KG1 (cell line): ENCODE measurements at regions not wholly inside any gene's neighbourhood (a gene's known extent, or its start where the extent isn't known, plus 50 kb on each side); places are given as distances from the start of the nearest gene placed in this dataset.
A peak's percentile ranks its signal among the peaks of the same experiment; 100 is the strongest.

ENCODE experiments used
- DNase-seq: peaks from one replicate; lab custom pipeline; 2025; lab: John Stamatoyannopoulos, UW

- no peak for DNase-seq
These were observed 515.7 kb upstream of the PROK2 start for GRCh38 chr3:72300621-72301020.

DNA sequence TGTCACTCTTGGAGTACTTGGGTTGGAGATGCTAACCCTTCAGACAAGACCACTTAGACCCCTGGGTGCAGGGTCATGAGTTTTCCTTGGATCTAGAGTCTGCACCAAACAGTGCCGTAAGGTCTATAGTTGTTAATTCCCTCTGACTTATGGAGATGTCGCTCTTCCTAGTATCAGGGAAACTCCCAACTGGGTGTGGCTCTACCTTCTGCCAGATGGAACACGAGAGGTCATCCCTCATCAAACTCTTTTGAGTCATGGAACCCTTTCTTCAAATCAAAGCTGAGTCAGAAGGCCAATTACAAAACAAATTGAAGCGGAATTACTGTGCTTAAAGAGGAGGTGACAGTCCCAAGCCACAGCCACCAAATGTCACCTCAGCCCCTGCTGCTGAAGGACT is 514.9 kb upstream of the PROK2 start:
- no peak for DNase-seq

- DNase-seq, result no peak
These were observed 514.4 kb upstream of the PROK2 start for GRCh38 chr3:72299321-72299802.

- no peak for DNase-seq
These were observed 513.5 kb upstream of the PROK2 start for GRCh38 chr3:72298201-72299152.

- DNase-seq, result no peak
These were observed 512.5 kb upstream of the PROK2 start for GRCh38 chr3:72297481-72297880.

DNA sequence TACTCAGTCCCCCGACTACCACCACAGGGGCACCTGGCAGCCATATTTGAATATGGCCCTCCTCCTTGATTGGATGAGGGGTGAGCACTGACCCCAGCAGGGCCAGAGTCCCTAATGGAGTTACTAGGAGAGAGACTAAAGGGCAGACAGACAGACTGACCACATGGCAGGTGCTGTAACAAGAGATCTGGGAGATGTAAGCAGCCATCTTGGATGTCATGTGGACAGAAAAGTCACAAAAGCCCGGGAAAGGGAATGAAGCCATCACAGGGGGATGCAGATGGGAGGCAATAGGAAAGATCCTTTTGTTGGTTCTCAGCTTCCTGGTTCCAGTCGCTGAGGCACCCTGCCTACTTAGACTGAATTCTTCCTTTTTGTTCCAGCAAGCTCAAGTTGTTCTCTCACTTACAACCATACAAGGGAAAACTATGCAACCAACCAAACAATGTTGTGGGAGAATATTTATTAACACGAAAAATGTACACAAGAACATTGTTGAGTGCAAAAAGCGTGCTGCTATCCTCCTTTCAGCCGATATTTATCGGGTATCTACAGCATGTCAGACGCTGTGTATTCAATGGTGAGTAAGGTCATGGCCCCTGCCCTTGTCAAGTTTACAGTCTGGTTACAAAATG is 511.6 kb upstream of the PROK2 start:
- no peak for DNase-seq

DNA sequence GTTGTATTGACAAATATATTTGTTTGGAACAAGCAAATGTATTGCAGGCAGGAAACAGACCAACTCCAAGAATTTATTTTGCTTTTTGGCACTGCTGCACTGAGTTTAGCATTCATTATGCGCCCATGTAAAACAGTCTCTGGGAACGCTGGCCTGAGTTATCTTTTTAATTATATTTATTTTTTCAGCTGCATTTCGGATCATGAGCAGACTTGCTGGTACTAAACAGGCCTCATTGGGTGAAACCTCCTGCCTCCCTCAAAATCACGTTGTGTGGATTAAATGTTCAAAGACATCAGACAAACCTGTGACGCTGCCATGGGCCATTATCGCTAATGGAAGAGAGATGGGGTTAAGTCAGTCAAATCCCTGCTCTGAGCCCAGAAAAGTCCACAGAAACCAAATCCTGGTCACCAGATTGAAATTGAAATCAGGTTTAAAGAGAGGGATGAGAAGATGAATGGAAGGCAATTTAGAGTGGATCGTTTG is 511.1 kb upstream of the PROK2 start:
- DNase-seq, result no peak

DNA sequence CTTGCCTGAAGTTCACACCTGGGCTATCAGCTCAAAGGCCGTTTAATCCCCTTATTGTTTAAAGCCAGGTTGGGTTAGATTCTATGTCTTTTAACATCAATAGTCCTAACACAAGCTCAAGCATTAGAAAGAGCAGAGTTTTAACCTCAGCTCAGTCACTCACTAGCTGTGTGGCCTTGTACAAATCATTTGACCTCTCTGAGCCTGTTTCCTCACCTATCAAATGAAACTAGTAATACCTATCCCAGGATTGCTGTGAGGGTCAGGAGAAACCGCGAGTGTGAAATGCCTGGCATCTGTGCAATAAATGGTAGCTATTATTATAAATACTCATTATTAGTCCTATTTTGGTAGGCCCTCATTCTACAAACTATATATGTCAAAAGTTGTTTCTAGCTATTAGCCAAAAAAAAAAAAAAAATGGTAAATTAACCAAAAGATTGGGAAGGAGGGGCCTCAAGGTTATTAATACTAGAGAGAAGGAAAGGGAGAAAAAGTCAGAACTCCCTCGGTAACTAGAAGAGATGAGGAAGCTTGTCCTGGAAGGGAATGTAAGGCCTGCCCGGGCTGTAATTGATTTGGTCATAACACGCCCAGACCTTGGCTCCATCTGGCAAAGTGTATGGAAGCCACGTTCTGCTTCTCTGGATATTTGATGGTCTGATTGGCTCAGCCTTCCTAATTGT is 510.5 kb upstream of the PROK2 start:
- DNase-seq, result no peak

DNA sequence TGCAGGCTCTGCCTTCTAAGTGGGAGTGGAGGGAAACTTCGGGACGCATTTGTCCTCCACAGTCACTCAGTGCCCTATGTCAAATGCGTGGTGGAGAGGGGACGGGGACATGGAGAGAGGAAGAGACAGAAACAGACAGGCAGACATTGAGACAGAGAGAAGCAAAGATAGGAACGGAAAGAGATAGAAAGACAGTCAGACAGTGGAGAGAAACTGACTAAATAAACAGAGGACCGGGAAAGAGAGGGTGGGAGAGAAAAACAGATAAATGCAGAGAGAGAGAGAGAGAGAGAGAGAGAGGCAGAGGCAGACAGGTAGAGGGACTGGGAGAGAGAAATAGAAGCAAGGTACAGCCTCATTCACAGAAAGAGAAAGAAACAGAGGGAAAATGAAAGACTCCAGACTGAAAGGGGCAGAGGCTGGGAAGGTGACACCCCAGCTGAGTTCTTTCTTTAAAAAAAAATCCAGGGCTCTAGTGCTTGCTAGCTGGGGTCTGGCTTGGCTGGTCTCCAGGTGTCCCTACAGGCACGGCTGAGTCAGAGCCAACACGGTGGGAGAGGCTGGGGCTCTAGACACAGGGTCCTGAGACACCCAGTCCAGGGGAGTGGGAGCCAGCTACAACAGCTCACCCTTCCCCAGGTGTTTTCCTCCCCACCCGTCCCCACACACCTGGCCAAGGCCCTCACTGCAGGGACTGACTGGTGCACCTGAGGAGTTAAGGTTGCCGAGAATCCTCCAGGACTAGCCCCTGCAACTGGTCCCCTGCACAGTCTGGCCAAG is 506.1 kb upstream of the PROK2 start:
- no peak for DNase-seq

- no peak for DNase-seq
These were observed 504.7 kb upstream of the PROK2 start for GRCh38 chr3:72289692-72290071.

GRCh38 chr3:72288955-72289691 is 504.2 kb upstream of the PROK2 start:
- peak; percentile 34 for DNase-seq

- no peak for DNase-seq
These were observed 503.0 kb upstream of the PROK2 start for GRCh38 chr3:72287956-72288355.

- DNase-seq, result no peak
These were observed 500.6 kb upstream of the PROK2 start for GRCh38 chr3:72285502-72285901.

DNA sequence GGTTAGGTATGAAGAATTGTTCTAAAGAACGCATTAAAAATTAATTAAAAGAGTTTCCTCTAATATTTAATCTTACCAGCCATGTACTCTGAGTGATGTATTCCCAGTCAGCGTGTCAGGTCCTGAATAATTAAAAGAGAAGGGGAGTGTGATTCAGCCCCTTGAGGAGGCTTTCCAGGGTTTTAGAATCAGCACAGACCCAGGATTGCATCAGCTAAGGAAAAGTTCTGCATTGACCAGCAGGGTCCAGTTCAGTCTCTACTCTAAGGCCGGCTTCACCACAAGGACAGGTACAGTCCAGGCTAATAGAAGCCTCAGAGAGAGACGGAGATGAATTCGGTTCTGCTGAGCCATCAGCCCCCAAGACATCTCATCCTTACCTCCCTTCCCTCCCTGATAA is 499.5 kb upstream of the PROK2 start:
- DNase-seq, result no peak

DNA sequence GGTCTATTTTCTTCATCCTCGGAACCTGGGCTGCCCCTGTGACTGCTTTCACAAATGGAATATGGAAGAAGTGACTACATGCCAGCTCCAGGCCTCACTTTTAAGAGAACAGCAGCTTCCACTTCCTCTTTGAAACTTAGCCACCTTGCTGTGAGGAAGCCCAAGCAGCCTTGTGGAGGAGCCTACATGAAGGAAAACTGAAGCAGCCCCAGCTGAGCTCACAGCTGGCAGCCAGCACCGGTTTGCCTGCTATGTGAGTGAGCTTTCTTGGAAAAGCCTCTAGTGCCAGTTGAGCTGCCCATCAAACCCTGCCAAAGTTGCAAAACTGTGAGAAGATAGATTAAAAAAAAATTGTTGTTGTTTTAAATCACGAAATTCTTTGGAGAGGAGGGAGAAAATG is 498.0 kb upstream of the PROK2 start:
- DNase-seq, result no peak

GRCh38 chr3:72281551-72281950 is 496.6 kb upstream of the PROK2 start:
- no peak for DNase-seq

GRCh38 chr3:72280876-72281275 is 495.9 kb upstream of the PROK2 start:
- DNase-seq, result no peak

DNA sequence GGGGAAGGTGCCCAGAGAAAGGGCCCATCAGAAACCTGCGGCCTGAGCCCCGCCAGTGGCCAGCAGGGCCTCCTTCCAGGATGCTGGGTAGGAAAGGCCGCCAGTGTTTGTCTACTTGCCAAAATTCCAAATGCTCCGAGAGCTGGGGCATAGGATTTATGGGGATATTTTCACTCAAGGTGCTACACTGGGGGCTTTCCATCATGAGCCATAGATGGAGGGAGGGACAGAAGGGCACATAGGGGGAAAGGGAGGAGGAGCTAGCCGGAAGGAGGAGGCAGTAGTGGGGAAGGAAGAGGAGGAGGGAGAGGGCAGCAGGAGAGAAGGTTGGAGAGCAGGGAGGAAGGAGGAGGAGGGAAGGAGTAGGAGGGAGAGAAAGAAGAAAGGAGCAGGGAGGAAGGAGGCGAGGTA is 494.7 kb upstream of the PROK2 start:
- no peak for DNase-seq

DNA sequence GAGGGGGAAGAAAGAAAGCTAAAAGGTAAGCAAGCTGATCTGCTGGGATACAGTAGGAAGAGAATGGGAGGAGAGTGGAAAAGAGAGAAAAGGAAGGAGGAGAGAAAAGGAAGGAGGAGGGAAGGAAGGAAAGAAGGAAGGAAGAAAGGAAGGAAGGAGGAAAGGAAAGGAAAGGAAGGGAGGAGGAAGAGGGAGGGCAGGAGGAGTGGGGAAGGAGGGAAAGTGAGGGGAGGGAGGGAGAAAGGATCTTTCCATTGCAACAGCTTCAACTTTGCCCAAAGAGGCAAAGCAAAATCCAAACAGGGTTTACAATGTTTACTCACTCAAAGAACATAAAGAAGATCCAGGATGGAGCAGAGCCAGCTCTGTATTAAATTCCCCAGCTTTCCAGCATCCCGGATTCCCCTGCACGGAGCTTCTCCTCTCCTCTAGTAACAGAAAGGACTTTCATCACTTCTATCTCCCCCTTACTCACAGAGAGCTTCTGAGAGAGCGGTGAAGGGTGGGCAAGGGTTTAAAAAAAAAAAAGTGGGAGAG is 494.2 kb upstream of the PROK2 start:
- no peak for DNase-seq

- no peak for DNase-seq
These were observed 493.6 kb upstream of the PROK2 start for GRCh38 chr3:72278349-72279067.
